PC-3 (cell line): ENCODE measurements at regions not wholly inside any gene's neighbourhood (a gene's known extent, or its start where the extent isn't known, plus 50 kb on each side); places are given as distances from the start of the nearest gene placed in this dataset.

Experiments used
- CTCF ChIP-seq: fragments of 300-600 bp; sonication (generic); conservative IDR thresholded peaks from 2 replicates; pipeline ENCODE4 v1.5.1; 2017; ENCODE audit warnings: antibody characterized with exemption, low read depth, mild to moderate bottlenecking, low read length
- EZH2 ChIP-seq: fragments of 300-600 bp; sonication (generic); IDR thresholded peaks from one replicate; pipeline ENCODE4 v1.6.1; 2017; ENCODE audit warnings: antibody characterized with exemption, mild to moderate bottlenecking, low read length; ENCODE audit not compliant: unreplicated experiment
- EZH2phosphoT487 ChIP-seq: fragments of 300-600 bp; sonication (generic); IDR thresholded peaks from 2 replicates; pipeline ENCODE4 v1.6.1; 2018; ENCODE audit warnings: mild to moderate bottlenecking, antibody characterized with exemption, low read length, borderline replicate concordance

GRCh38 chr1:170313306-170313705 lies 167.5 kb downstream of the NTMT2 start:
- TF ChIP-seq EZH2 (no peak), CTCF (no peak), EZH2phosphoT487 (no peak)
